HepG2 (cell line): ENCODE measurements at regions not wholly inside any gene's neighbourhood (a gene's known extent, or its start where the extent isn't known, plus 50 kb on each side); places are given as distances from the start of the nearest gene placed in this dataset.

Experiments used
- HNRNPLL ChIP-seq: fragments of 200-400 bp; formaldehyde crosslinking; IDR thresholded peaks from 2 replicates; pipeline ENCODE4 v1.6.1; 2017; ENCODE audit warnings: mild to moderate bottlenecking, low read depth, low read length; ENCODE audit not compliant: poor library complexity, severe bottlenecking
- MTA3 ChIP-seq: sonication (generic); formaldehyde crosslinking; IDR thresholded peaks from 2 replicates; pipeline ENCODE4 v1.4.0; 2020; ENCODE audit warnings: missing genetic modification reagents
- NFIC ChIP-seq: IDR thresholded peaks from 2 replicates; pipeline ENCODE4 v1.6.1; 2012; ENCODE audit warnings: mild to moderate bottlenecking, low read length, inconsistent platforms
- SETDB1 ChIP-seq: sonication (generic); formaldehyde crosslinking; IDR thresholded peaks from 2 replicates; pipeline ENCODE4 v1.5.1; 2020; ENCODE audit warnings: missing genetic modification reagents, mild to moderate bottlenecking, borderline replicate concordance
- SP4 ChIP-seq: sonication (generic); formaldehyde crosslinking; IDR thresholded peaks from 2 replicates; pipeline ENCODE4 v1.8.1; 2023; ENCODE audit warnings: mild to moderate bottlenecking, missing genetic modification reagents
- SRY ChIP-seq: sonication (generic); formaldehyde crosslinking; IDR thresholded peaks from 2 replicates; pipeline ENCODE4 v1.8.0; 2022; ENCODE audit warnings: mild to moderate bottlenecking, missing genetic modification reagents
- TBX2 ChIP-seq: sonication (generic); formaldehyde crosslinking; IDR thresholded peaks from 2 replicates; pipeline ENCODE4 v1.5.0; 2020; ENCODE audit warnings: missing genetic modification reagents, mild to moderate bottlenecking, borderline replicate concordance
- ZNF296 ChIP-seq: sonication (generic); formaldehyde crosslinking; conservative IDR thresholded peaks from 2 replicates; pipeline ENCODE4 v1.5.0; 2020; ENCODE audit warnings: mild to moderate bottlenecking, missing genetic modification reagents
- TF ChIP-seq, protein P1 (sequence below), 2 experiments: sonication (generic) in 1 of 2; formaldehyde crosslinking in 1 of 2; IDR thresholded peaks; 2 replicates each; pipeline versions ENCODE4 v1.4.0 to v1.6.1; 2016 to 2020; ENCODE audit warnings: borderline replicate concordance in 1 of 2, low read depth in 1 of 2, mild to moderate bottlenecking in 1 of 2, missing genetic modification reagents in 1 of 2
- TF ChIP-seq, protein P2 (sequence below): sonication (generic); IDR thresholded peaks from 2 replicates; pipeline ENCODE4 v1.6.1; 2016; ENCODE audit warnings: low read depth, borderline replicate concordance
- TF ChIP-seq, protein P3 (sequence below): sonication (generic); formaldehyde crosslinking; IDR thresholded peaks from 2 replicates; pipeline ENCODE4 v1.4.0; 2020; ENCODE audit warnings: missing genetic modification reagents
- TF ChIP-seq, protein P4 (sequence below): IDR thresholded peaks from 2 replicates; pipeline ENCODE4 v1.4.0; 2020; ENCODE audit warnings: mild to moderate bottlenecking, missing genetic modification reagents
- TF ChIP-seq, protein P5 (sequence below): sonication (generic); formaldehyde crosslinking; IDR thresholded peaks from 2 replicates; pipeline ENCODE4 v1.4.0; 2020; ENCODE audit warnings: mild to moderate bottlenecking, missing genetic modification reagents

- TF ChIP-seq, protein P1, sequence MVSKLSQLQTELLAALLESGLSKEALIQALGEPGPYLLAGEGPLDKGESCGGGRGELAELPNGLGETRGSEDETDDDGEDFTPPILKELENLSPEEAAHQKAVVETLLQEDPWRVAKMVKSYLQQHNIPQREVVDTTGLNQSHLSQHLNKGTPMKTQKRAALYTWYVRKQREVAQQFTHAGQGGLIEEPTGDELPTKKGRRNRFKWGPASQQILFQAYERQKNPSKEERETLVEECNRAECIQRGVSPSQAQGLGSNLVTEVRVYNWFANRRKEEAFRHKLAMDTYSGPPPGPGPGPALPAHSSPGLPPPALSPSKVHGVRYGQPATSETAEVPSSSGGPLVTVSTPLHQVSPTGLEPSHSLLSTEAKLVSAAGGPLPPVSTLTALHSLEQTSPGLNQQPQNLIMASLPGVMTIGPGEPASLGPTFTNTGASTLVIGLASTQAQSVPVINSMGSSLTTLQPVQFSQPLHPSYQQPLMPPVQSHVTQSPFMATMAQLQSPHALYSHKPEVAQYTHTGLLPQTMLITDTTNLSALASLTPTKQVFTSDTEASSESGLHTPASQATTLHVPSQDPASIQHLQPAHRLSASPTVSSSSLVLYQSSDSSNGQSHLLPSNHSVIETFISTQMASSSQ (IDR thresholded peaks at IDR 0.05; ENCODE audit: low read depth): peak; percentile 52
- TF ChIP-seq, protein P1 (CRISPR knock-in tag; IDR thresholded peaks at IDR 0.05; ENCODE audit: borderline replicate concordance): no peak
- TF ChIP-seq SRY (no peak), HNRNPLL (no peak), NFIC (0 out of 2 replicates have a peak, but pooled peaks have one; percentile 57), TBX2 (0 out of 2 replicates have a peak, but pooled peaks have one; percentile 4), SP4 (CRISPR knock-in tag) (peak; percentile 38; the same call in 1 of the 2 replicates), ZNF296 (CRISPR knock-in tag) (no peak), MTA3 (CRISPR knock-in tag) (no peak), SETDB1 (CRISPR knock-in tag) (no peak)
- TF ChIP-seq, protein P2, sequence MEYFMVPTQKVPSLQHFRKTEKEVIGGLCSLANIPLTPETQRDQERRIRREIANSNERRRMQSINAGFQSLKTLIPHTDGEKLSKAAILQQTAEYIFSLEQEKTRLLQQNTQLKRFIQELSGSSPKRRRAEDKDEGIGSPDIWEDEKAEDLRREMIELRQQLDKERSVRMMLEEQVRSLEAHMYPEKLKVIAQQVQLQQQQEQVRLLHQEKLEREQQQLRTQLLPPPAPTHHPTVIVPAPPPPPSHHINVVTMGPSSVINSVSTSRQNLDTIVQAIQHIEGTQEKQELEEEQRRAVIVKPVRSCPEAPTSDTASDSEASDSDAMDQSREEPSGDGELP: no peak
- TF ChIP-seq, protein P3, sequence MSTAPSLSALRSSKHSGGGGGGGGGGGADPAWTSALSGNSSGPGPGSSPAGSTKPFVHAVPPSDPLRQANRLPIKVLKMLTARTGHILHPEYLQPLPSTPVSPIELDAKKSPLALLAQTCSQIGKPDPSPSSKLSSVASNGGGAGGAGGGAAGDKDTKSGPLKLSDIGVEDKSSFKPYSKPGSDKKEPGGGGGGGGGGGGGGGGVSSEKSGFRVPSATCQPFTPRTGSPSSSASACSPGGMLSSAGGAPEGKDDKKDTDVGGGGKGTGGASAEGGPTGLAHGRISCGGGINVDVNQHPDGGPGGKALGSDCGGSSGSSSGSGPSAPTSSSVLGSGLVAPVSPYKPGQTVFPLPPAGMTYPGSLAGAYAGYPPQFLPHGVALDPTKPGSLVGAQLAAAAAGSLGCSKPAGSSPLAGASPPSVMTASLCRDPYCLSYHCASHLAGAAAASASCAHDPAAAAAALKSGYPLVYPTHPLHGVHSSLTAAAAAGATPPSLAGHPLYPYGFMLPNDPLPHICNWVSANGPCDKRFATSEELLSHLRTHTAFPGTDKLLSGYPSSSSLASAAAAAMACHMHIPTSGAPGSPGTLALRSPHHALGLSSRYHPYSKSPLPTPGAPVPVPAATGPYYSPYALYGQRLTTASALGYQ (CRISPR knock-in tag): 0 out of 2 replicates have a peak, but pooled peaks have one; percentile 56
- TF ChIP-seq, protein P4, sequence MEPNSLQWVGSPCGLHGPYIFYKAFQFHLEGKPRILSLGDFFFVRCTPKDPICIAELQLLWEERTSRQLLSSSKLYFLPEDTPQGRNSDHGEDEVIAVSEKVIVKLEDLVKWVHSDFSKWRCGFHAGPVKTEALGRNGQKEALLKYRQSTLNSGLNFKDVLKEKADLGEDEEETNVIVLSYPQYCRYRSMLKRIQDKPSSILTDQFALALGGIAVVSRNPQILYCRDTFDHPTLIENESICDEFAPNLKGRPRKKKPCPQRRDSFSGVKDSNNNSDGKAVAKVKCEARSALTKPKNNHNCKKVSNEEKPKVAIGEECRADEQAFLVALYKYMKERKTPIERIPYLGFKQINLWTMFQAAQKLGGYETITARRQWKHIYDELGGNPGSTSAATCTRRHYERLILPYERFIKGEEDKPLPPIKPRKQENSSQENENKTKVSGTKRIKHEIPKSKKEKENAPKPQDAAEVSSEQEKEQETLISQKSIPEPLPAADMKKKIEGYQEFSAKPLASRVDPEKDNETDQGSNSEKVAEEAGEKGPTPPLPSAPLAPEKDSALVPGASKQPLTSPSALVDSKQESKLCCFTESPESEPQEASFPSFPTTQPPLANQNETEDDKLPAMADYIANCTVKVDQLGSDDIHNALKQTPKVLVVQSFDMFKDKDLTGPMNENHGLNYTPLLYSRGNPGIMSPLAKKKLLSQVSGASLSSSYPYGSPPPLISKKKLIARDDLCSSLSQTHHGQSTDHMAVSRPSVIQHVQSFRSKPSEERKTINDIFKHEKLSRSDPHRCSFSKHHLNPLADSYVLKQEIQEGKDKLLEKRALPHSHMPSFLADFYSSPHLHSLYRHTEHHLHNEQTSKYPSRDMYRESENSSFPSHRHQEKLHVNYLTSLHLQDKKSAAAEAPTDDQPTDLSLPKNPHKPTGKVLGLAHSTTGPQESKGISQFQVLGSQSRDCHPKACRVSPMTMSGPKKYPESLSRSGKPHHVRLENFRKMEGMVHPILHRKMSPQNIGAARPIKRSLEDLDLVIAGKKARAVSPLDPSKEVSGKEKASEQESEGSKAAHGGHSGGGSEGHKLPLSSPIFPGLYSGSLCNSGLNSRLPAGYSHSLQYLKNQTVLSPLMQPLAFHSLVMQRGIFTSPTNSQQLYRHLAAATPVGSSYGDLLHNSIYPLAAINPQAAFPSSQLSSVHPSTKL (CRISPR knock-in tag): peak; percentile 18; the same call in 1 of the 2 replicates
- TF ChIP-seq, protein P5, sequence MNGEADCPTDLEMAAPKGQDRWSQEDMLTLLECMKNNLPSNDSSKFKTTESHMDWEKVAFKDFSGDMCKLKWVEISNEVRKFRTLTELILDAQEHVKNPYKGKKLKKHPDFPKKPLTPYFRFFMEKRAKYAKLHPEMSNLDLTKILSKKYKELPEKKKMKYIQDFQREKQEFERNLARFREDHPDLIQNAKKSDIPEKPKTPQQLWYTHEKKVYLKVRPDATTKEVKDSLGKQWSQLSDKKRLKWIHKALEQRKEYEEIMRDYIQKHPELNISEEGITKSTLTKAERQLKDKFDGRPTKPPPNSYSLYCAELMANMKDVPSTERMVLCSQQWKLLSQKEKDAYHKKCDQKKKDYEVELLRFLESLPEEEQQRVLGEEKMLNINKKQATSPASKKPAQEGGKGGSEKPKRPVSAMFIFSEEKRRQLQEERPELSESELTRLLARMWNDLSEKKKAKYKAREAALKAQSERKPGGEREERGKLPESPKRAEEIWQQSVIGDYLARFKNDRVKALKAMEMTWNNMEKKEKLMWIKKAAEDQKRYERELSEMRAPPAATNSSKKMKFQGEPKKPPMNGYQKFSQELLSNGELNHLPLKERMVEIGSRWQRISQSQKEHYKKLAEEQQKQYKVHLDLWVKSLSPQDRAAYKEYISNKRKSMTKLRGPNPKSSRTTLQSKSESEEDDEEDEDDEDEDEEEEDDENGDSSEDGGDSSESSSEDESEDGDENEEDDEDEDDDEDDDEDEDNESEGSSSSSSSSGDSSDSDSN: no peak
Observed at GRCh38 chr6:168248148-168248620, 71.4 kb downstream of the DACT2 start (continued).
